Activated CD4-positive, alpha-beta T cell treated with anti-CD3 and anti-CD28 coated beads, Interleukin-2, amount 10 ng/mL, durations not matched to agents 7 days and 5 days (primary cell): ENCODE measurements at regions not wholly inside any gene's neighbourhood (a gene's known extent, or its start where the extent isn't known, plus 50 kb on each side); places are given as distances from the start of the nearest gene placed in this dataset.

ENCODE experiments used
- CTCF ChIA-PET: fragments of 350-600 bp; sonication (Branson Sonifier 250); formaldehyde crosslinking; loops from one replicate; lab custom pipeline; 2021; ENCODE audit warnings: antibody characterized with exemption; lab: Charles Lee
- POLR2A ChIA-PET: fragments of 350-600 bp; sonication (Branson Sonifier 250); formaldehyde crosslinking; loops from one replicate; lab custom pipeline; 2021; ENCODE audit warnings: antibody characterized with exemption; lab: Charles Lee
- DNase-seq: peaks from one replicate; pipeline ENCODE4 v3.0.0-alpha.2; 2020
- H3K27ac Mint-ChIP-seq: one replicate; pipeline ENCODE4 v1.8.0; 2021; ENCODE audit warnings: mild to moderate bottlenecking, moderate library complexity, mixed read lengths
- H3K27me3 Mint-ChIP-seq: one replicate; pipeline ENCODE4 v1.8.0; 2021; ENCODE audit warnings: mixed read lengths
- H3K36me3 Mint-ChIP-seq: one replicate; pipeline ENCODE4 v1.8.0; 2021; ENCODE audit warnings: low read depth, mixed read lengths
- H3K4me1 Mint-ChIP-seq: one replicate; pipeline ENCODE4 v1.8.0; 2021; ENCODE audit warnings: mixed read lengths
- H3K4me3 Mint-ChIP-seq: one replicate; pipeline ENCODE4 v1.8.0; 2021; ENCODE audit warnings: mild to moderate bottlenecking, moderate library complexity, mixed read lengths
- H3K9me3 Mint-ChIP-seq: one replicate; pipeline ENCODE4 v1.8.0; 2021; ENCODE audit warnings: mixed read lengths

DNA sequence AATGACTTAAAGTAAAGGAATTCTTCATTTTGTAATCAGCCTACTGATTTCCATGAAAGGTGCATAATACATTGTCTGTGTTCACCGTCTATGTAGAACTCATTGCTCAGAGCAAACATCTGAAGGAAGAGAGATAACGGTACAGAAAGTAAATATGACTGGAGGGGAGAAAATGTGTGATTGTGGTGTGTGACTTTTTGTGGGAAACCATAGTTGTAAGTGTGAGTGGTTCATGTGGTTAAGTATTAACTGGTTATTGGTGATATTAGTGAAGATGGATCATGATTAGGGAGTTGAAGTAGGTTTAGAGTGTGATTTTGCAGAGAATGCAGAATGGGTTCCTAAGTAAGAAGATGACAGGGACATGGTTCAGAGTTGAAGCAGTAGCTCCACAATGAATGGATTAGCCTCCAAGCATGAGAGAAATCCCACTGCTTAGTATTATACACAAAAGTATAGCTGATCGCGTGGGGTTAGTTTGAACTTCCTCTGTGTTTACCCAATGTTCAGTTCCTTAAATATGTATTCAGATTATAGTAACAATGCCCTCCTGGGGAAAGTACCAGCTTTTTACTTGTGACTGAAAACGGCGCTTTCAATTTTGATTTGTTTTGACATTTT lies 368.9 kb downstream of the UTRN start:
- ChIA-PET CTCF (interaction anchor here (0.6 kb wide), 1 partner anchor 172 kb away, joined by 3 read pairs; no protein-coding TSS in a partner anchor), POLR2A (no interaction called here)
- Mint-ChIP-seq H3K9me3 (peaks cover 7% of the 10 kb centered on the region), H3K4me1 (peaks cover 19% of the 10 kb centered on the region), H3K4me3 (no peak overlapping the region), H3K27ac (peak overlapping the region; percentile 26), H3K36me3 (peaks cover 19% of the 10 kb centered on the region), H3K27me3 (no peaks in the 10 kb centered on the region)
- DNase-seq: no peak

DNA sequence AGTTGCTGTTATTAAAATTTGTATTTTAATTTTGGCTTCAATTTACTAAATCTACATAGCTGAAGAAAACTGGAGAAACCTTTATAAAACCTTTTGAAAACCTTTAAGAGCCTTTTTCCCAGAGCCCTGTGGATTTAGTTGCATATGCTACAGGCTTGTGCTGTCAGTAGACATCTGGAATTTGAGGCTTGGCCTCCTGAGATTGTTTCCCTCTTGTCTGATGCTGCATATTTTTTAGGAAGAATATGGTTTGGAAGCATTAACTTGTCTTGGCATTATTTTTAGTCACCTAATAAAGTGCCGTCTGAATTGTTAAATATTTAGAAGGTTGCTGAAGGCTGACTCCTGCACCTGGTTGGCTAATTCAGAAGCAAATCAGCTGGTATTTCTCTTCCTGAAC lies 369.4 kb downstream of the UTRN start:
- Mint-ChIP-seq H3K4me3 (no peak overlapping the region), H3K27me3 (no peaks in the 10 kb centered on the region), H3K9me3 (peaks cover 7% of the 10 kb centered on the region), H3K4me1 (peaks cover 24% of the 10 kb centered on the region), H3K36me3 (peaks cover 19% of the 10 kb centered on the region), H3K27ac (no peak overlapping the region)
- CTCF ChIA-PET: interaction anchor here (0.6 kb wide), 1 partner anchor 172 kb away, joined by 3 read pairs; no protein-coding TSS in a partner anchor
- DNase-seq: no peak
- POLR2A ChIA-PET: no interaction called here

DNA sequence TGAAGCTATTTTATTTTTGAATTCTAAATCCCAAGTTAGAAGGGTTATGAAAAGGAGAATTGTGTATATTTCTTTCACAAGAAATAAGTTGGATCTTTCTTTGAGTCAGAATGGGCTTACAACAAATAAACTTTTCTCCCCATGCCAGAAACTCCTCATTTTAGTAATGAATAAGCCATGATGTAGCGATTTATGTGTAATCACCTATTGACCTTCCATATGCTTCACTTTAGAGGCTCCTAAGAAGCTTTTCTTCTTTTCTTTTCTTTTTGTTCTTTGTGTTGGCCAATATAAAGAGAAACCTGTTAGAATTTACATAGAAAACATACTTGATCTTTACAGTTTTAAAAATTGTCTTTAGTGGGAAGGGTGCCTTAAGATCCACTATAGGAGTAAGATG lies 370.2 kb downstream of the UTRN start:
- no peaks in the 10 kb centered on the region for H3K27me3 Mint-ChIP-seq
- no peak overlapping the region for H3K4me3 Mint-ChIP-seq
- DNase-seq: no peak
- H3K36me3 Mint-ChIP-seq: peaks cover 18% of the 10 kb centered on the region
- ChIA-PET CTCF (no interaction called here), POLR2A (no interaction called here)
- H3K27ac Mint-ChIP-seq: no peak overlapping the region
- H3K9me3 Mint-ChIP-seq: peaks cover 7% of the 10 kb centered on the region
- peaks cover 30% of the 10 kb centered on the region for H3K4me1 Mint-ChIP-seq

DNA sequence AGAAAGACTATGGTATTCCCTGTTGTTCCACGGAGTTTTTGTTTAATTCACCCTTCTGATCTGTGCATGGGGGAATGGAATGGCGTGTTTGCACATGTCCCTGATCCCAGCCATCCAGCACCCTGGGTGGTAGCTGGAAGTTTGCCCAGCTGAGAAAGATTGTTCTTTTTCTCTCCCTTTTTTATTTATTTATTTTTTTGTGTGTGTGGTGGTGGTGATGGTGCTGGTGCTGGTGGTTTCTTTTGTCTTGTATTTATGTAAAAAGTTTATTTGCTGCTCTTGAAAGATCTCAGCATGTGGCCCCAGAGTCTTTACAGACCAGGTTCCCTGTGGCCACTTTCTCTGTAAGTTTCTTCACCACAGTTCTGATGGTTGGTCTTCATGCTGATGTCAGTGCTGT lies 372.6 kb downstream of the UTRN start:
- Mint-ChIP-seq H3K36me3 (peaks cover 17% of the 10 kb centered on the region), H3K27ac (no peak overlapping the region), H3K9me3 (peaks cover 7% of the 10 kb centered on the region), H3K4me3 (no peak overlapping the region), H3K27me3 (no peaks in the 10 kb centered on the region), H3K4me1 (peaks cover 35% of the 10 kb centered on the region)
- no peak for DNase-seq
- ChIA-PET CTCF (interaction anchor here (0.5 to 1.0 kb wide), 3 partner anchors 11 to 167 kb away, joined by 3 read pairs; no protein-coding TSS in a partner anchor), POLR2A (no interaction called here)

DNA sequence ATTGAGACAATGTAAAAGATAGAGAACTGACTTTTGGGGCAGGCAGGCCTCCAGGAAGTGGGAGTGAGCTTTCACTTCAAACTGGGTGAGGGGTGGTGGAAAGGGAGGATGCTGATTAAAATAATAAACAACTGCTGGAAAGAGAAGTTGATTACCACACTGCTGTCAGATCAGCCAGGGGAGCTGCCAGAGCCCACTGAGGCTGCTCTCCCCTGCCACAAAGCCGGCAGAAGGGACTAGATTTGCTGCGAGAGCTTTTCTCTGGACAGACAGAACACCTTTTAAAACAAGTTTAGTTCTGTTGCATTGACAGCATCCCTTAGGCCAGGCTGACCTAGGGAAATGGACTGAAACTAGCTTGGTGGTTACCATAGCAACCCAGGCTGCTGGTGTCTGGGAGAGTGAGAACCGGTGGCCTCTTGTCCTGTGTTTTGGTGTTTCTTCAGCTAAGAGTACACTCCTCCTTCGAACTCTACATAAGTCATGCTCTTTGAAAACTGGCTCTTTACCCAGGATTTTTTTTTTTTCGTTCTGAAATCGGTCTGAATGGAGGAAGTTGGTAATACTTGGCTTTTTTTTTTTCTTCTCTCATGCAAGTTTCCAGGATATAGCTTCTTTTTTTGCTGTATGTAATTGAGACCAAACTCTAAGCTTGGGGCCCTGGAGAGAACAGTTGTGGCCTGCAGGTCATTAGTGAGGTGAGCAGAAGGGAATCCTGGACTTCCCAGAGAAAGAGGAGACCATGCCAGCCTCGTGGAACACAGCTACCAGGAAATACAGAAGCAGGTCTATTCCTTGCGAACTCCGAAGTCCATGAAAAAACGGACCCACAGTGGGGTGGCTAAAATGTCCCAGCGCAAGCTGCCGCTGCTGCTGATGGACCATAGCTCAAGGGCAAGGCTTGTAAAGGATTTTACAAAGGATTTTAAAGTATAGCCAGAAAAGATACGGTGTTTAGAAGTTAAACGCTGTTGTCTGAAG lies 374.4 kb downstream of the UTRN start:
- Mint-ChIP-seq H3K36me3 (peaks cover 18% of the 10 kb centered on the region), H3K9me3 (peaks cover 7% of the 10 kb centered on the region), H3K4me3 (peak overlapping the region; percentile 37), H3K27me3 (no peaks in the 10 kb centered on the region), H3K27ac (peak overlapping the region; percentile 83), H3K4me1 (peaks cover 28% of the 10 kb centered on the region)
- DNase-seq: peak; percentile 9
- ChIA-PET POLR2A (interaction anchor here (1.1 kb wide), 1 partner anchor 15 kb away, joined by 3 read pairs; no protein-coding TSS in a partner anchor), CTCF (interaction anchor here (0.6 kb wide), 3 partner anchors 71 to 292 kb away, joined by 3 to 5 read pairs (median 4); no protein-coding TSS in a partner anchor)

DNA sequence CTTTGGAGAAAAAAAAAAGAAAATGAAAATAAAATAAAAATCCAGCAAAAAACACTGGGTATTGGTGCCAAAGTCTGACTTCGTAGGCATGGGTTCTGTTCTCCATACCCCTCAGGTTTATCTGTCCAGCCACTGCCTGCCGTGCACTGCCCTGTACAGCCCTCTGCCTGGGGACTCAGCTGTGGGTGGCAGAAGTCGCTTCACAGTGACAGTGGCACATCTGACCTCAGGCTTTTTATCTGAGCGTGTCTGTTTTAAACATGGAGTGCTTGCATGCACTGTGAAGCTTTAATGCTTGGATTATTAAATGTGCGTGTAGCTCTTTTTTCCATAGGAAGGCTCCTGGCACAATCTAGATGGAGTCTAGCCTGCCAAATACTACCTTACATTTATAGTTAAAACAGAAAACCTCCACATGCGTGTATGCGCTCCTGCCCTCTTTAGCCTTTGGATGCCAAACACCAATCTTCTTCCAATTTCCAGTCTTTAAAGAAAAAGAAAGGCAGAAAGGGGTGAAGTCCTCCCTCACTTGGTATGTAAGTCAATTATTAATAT lies 375.5 kb downstream of the UTRN start:
- CTCF ChIA-PET: interaction anchor here (1.1 kb wide), 1 partner anchor 10 kb away, joined by 3 read pairs; no protein-coding TSS in a partner anchor
- DNase-seq: no peak
- no peak overlapping the region for H3K27ac Mint-ChIP-seq
- peaks cover 3% of the 10 kb centered on the region for H3K9me3 Mint-ChIP-seq
- POLR2A ChIA-PET: no interaction called here
- H3K4me1 Mint-ChIP-seq: peaks cover 31% of the 10 kb centered on the region
- no peak overlapping the region for H3K4me3 Mint-ChIP-seq
- H3K36me3 Mint-ChIP-seq: peaks cover 17% of the 10 kb centered on the region
- no peaks in the 10 kb centered on the region for H3K27me3 Mint-ChIP-seq

DNA sequence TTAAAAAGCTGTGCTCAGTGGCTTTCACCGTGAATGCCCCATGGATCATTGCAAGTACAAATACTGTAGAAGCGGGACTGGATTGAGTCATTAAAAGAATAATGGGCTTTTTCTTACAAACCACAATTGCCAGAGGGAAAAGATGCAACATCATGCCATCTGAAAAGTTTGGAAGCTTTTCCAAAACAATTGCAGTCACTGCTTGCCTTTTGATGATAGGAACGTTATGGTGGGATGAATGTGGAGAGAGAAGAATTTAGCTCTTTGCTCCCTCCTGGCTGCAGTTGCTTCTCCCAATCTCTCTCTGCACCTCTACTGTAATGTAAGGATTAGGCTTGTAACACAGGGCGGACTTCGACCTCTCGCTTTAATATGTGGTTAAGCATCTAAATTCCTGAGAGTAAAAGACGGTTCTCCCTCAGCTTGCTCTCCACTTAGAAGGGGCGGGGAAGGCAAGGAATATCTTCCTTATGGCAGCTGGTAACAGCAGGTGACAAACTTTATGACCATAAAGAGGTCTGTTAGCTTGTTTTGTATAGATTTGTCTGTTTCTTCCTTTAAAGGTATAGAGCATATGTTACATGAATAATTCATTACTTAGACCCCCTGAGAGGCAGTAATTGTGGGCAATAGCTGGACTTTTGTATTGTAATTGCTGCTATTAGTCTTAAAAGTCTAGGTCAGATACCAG lies 376.1 kb downstream of the UTRN start:
- CTCF ChIA-PET: interaction anchor here (1.1 kb wide), 1 partner anchor 10 kb away, joined by 3 read pairs; no protein-coding TSS in a partner anchor
- Mint-ChIP-seq H3K4me1 (peaks cover 35% of the 10 kb centered on the region), H3K9me3 (no peaks in the 10 kb centered on the region), H3K27me3 (no peaks in the 10 kb centered on the region), H3K4me3 (no peak overlapping the region), H3K36me3 (peaks cover 14% of the 10 kb centered on the region), H3K27ac (no peak overlapping the region)
- no peak for DNase-seq
- POLR2A ChIA-PET: no interaction called here

DNA sequence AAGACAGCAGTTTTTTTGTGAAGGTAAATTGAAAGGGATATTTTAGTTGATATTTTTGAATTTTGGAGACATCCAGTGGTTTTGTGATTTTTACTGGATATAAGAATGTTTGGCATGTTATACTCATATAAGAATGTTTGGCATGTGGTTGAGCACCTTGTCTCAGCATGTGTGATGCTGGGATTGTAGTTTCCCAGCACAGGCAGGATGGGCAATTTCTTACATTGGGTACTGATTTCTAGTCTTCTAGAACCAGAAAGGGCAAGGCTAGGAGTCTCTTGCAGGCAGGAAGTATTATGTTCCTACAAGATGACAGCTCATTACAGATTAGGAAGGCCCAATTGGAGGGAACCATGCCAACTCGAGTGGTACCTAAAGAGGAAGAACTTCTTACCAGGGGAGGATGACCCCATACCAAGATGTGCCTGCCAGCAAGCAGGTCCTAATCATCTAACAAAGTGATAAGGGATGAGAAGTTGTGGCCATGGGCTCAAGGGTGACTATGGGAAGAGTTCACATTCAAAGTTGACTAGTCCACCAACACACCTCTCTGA lies 377.8 kb downstream of the UTRN start:
- ChIA-PET CTCF (no interaction called here), POLR2A (no interaction called here)
- H3K27me3 Mint-ChIP-seq: no peaks in the 10 kb centered on the region
- no peak overlapping the region for H3K4me3 Mint-ChIP-seq
- peaks cover 4% of the 10 kb centered on the region for H3K9me3 Mint-ChIP-seq
- no peak for DNase-seq
- H3K27ac Mint-ChIP-seq: no peak overlapping the region
- peaks cover 28% of the 10 kb centered on the region for H3K36me3 Mint-ChIP-seq
- H3K4me1 Mint-ChIP-seq: peaks cover 49% of the 10 kb centered on the region

DNA sequence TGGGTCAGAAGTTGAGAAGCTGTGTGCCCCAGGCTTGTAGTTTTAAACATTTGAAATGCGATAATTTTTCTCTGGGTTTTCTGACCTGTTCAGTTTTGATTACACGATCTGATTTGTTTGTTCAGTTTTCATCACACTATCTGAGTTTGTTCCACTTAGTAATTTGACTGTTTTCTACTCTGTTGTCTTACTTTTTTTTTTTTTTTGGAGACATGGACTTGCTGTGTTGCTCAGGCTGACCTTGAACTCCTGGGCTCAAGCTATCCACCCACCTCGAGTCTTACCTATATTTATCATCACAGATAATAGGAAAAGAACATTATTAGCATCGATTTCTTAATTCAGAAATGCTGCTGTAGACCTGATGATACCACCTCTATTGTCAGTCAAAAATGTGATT lies 379.1 kb downstream of the UTRN start:
- DNase-seq: no peak
- ChIA-PET POLR2A (no interaction called here), CTCF (interaction anchor here (1.0 kb wide), 1 partner anchor 36 kb away, joined by 3 read pairs; no protein-coding TSS in a partner anchor)
- Mint-ChIP-seq H3K9me3 (peaks cover 6% of the 10 kb centered on the region), H3K27me3 (no peaks in the 10 kb centered on the region), H3K4me1 (peaks cover 39% of the 10 kb centered on the region), H3K4me3 (no peak overlapping the region), H3K36me3 (peaks cover 39% of the 10 kb centered on the region), H3K27ac (no peak overlapping the region)

DNA sequence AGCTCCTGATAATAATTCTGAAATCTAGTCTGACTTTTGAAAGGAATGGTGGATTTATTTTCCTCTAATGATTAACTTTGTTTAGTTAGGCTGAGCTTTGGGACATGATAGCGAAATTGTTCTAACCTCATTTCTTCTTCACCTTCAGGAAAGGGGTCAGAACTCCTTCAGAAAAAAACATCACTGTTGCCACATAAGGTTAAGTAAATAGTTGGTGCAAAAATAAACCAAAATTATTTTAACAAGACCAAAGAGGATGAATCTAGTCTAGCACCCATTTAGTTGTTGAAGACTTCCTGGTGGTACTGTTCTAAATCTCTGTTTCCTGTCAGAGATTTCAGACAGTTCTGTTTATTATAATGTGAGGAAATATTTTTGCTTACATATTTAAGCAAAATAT lies 379.8 kb downstream of the UTRN start:
- no peak overlapping the region for H3K4me3 Mint-ChIP-seq
- DNase-seq: no peak
- ChIA-PET CTCF (interaction anchor here (1.0 kb wide), 1 partner anchor 35 kb away, joined by 3 read pairs; no protein-coding TSS in a partner anchor), POLR2A (no interaction called here)
- no peaks in the 10 kb centered on the region for H3K27me3 Mint-ChIP-seq
- H3K4me1 Mint-ChIP-seq: peaks cover 33% of the 10 kb centered on the region
- H3K9me3 Mint-ChIP-seq: peaks cover 10% of the 10 kb centered on the region
- peaks cover 39% of the 10 kb centered on the region for H3K36me3 Mint-ChIP-seq
- no peak overlapping the region for H3K27ac Mint-ChIP-seq

DNA sequence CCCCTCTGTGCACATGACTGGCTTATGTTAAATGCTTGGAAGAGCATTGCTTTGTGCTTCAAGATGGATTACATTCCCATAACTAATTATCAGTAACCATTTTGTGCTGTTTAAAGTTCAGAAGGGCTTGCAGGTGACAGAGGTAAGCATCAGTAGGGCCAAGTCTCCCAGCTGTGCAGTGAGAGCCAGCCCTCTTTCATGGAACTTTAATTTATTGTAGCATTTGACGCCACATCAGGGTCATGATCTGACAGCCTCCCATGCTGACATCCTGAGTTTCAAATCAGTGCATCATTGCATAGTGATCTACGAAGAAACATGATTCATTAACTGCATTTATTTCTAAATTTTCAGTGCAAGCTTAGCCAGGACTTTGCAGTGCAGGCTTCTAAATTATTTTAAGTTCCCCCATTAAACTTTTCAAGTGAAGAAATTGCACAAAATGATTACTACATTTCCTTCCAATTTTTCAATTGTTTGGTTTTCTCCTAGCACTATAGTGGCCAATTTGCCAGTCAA lies 380.9 kb downstream of the UTRN start:
- Mint-ChIP-seq H3K4me1 (peaks cover 31% of the 10 kb centered on the region), H3K4me3 (no peak overlapping the region), H3K27ac (no peak overlapping the region), H3K36me3 (peaks cover 49% of the 10 kb centered on the region), H3K9me3 (peaks cover 19% of the 10 kb centered on the region), H3K27me3 (no peaks in the 10 kb centered on the region)
- CTCF ChIA-PET: no interaction called here
- POLR2A ChIA-PET: no interaction called here
- DNase-seq: no peak

DNA sequence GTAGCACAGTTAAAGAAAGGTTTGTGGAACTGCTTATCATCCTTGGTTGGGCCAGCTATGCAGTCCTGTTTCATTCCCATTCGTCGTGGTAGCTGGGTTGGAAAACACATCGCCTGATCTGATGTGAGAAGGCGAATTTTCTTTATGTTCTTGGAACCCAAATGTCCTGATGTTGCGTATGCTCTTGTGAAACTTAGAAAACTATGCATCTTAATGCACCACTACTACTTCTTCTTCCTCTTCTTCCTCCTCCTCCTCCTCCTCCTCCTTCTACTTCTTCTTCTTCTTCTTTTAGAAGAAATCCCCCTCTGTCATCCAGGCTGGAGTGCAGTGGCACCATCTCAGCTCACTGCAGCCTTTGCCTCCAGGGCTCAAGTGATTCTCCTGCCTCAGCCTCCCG lies 381.6 kb downstream of the UTRN start:
- H3K27ac Mint-ChIP-seq: no peak overlapping the region
- CTCF ChIA-PET: no interaction called here
- DNase-seq: no peak
- no peaks in the 10 kb centered on the region for H3K27me3 Mint-ChIP-seq
- POLR2A ChIA-PET: no interaction called here
- no peak overlapping the region for H3K4me3 Mint-ChIP-seq
- H3K4me1 Mint-ChIP-seq: peaks cover 36% of the 10 kb centered on the region
- H3K36me3 Mint-ChIP-seq: peaks cover 54% of the 10 kb centered on the region
- peaks cover 27% of the 10 kb centered on the region for H3K9me3 Mint-ChIP-seq
